T-helper 2 cell treated with Interferon-gamma antibody and Interleukin-4, amounts not matched to agents 5 μg/mL and 100 μg/mL, for 36 hours (primary cell): ENCODE measurements at regions not wholly inside any gene's neighbourhood (a gene's known extent, or its start where the extent isn't known, plus 50 kb on each side); places are given as distances from the start of the nearest gene placed in this dataset.
"Not testable (repeated sequence)": the region's sequence is repeated elsewhere in the genome, so short reads cannot be mapped to it uniquely, and the experiment has no call there.

ENCODE experiments used
- DNase-seq: peaks from one replicate; pipeline ENCODE4 v3.0.0; 2021; ENCODE audit warnings: low spot score
- H3K27ac Mint-ChIP-seq: one replicate; pipeline ENCODE4 v1.8.0; 2021; ENCODE audit warnings: mild to moderate bottlenecking, mixed read lengths
- H3K27me3 Mint-ChIP-seq: one replicate; pipeline ENCODE4 v1.8.0; 2021; ENCODE audit warnings: low read depth, mixed read lengths
- H3K36me3 Mint-ChIP-seq: one replicate; pipeline ENCODE4 v1.8.0; 2021; ENCODE audit warnings: low read depth, mixed read lengths
- H3K4me1 Mint-ChIP-seq: one replicate; pipeline ENCODE4 v1.8.0; 2021; ENCODE audit warnings: low read depth, mixed read lengths
- H3K4me3 Mint-ChIP-seq: one replicate; pipeline ENCODE4 v1.8.0; 2022; ENCODE audit warnings: mild to moderate bottlenecking, moderate library complexity, mixed read lengths
- H3K9me3 Mint-ChIP-seq: one replicate; pipeline ENCODE4 v1.8.0; 2021; ENCODE audit warnings: mixed read lengths

GRCh38 chr9:93892748-93893147, 62.4 kb downstream of the BARX1 start:
- DNase-seq: no peak
- H3K36me3 Mint-ChIP-seq: no peaks in the 10 kb centered on the region
- peaks cover 4% of the 10 kb centered on the region for H3K4me1 Mint-ChIP-seq
- H3K9me3 Mint-ChIP-seq: peaks cover 9% of the 10 kb centered on the region
- H3K27me3 Mint-ChIP-seq: no peaks in the 10 kb centered on the region
- no peak overlapping the region for H3K27ac Mint-ChIP-seq
- H3K4me3 Mint-ChIP-seq: no peak overlapping the region

DNA sequence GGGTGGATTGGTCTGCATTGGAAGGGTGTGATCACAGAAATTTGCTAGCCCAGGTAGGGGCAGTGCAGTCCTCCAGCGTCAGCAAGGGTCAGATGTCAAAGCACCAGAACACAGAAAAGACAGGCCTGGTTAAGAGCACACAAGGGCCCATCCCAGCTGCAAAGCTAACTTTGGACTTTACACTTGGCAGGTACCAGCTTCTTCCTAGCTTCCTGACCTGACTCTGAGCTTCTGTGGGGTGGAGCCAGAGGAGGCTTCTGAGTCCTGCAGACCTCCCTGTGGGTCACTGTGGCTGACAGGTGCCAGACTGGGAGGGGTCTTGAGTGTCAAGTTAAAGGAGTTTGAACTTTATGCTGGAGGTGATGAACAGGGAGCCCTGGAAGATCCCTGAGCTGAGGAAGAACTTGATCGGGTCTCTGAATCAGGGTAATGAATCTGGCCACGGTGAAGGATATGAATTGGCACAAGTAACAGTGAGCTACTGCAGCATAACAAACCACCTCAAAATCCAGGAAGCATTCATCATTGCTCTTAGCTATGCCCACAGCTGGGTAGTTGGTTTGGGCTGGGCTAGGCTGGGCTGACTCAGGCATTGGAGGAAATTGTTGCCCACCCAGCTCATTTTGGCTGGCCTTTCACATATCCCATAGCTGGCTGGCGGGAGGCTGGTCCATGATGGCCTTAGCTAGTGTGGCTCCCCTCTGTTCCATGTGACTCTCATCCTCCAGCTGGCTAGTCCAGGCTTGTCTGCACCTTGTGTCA, 63.4 kb downstream of the BARX1 start:
- H3K4me3 Mint-ChIP-seq: no peak overlapping the region
- H3K36me3 Mint-ChIP-seq: no peaks in the 10 kb centered on the region
- H3K9me3 Mint-ChIP-seq: peaks cover 9% of the 10 kb centered on the region
- no peak overlapping the region for H3K27ac Mint-ChIP-seq
- peaks cover 2% of the 10 kb centered on the region for H3K27me3 Mint-ChIP-seq
- no peaks in the 10 kb centered on the region for H3K4me1 Mint-ChIP-seq
- no peak for DNase-seq

GRCh38 chr9:93891050-93891449, 64.1 kb downstream of the BARX1 start:
- Mint-ChIP-seq H3K9me3 (peaks cover 9% of the 10 kb centered on the region), H3K4me3 (no peak overlapping the region), H3K27ac (no peak overlapping the region), H3K36me3 (no peaks in the 10 kb centered on the region), H3K27me3 (peaks cover 2% of the 10 kb centered on the region), H3K4me1 (no peaks in the 10 kb centered on the region)
- no peak for DNase-seq

- Mint-ChIP-seq H3K27me3 (peaks cover 2% of the 10 kb centered on the region), H3K36me3 (no peaks in the 10 kb centered on the region), H3K9me3 (peaks cover 9% of the 10 kb centered on the region), H3K27ac (no peak overlapping the region), H3K4me3 (no peak overlapping the region), H3K4me1 (no peaks in the 10 kb centered on the region)
- DNase-seq: no peak
Measured at GRCh38 chr9:93890436-93890935, 64.7 kb downstream of the BARX1 start.

GRCh38 chr9:93886911-93887310, 68.2 kb downstream of the BARX1 start:
- H3K36me3 Mint-ChIP-seq: no peaks in the 10 kb centered on the region
- H3K9me3 Mint-ChIP-seq: no peaks in the 10 kb centered on the region
- DNase-seq: no peak
- no peaks in the 10 kb centered on the region for H3K4me1 Mint-ChIP-seq
- H3K27me3 Mint-ChIP-seq: peaks cover 2% of the 10 kb centered on the region
- no peak overlapping the region for H3K4me3 Mint-ChIP-seq
- no peak overlapping the region for H3K27ac Mint-ChIP-seq

DNA sequence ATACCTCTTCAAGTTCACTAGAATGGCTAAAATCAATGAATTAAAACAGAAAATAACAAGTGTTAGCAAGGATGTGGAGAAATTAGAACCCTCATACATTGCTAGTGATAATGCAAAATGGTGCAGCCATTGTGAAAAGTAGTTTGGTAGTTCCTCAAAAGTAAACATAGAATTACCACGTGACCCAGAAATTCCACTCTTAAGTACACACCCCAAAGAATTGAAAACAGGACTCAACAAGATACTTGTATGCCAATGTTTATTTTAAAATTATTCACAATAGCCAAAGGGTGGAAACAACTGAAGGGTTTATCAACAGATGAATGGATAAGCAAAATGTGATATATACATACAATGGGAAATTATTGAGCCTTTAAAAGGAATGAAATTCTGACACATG, 70.3 kb downstream of the BARX1 start:
- Mint-ChIP-seq H3K4me1 (no peaks in the 10 kb centered on the region), H3K27ac (no peak overlapping the region), H3K36me3 (no peaks in the 10 kb centered on the region), H3K9me3 (no peaks in the 10 kb centered on the region), H3K27me3 (peaks cover 2% of the 10 kb centered on the region), H3K4me3 (no peak overlapping the region)
- no peak for DNase-seq

DNA sequence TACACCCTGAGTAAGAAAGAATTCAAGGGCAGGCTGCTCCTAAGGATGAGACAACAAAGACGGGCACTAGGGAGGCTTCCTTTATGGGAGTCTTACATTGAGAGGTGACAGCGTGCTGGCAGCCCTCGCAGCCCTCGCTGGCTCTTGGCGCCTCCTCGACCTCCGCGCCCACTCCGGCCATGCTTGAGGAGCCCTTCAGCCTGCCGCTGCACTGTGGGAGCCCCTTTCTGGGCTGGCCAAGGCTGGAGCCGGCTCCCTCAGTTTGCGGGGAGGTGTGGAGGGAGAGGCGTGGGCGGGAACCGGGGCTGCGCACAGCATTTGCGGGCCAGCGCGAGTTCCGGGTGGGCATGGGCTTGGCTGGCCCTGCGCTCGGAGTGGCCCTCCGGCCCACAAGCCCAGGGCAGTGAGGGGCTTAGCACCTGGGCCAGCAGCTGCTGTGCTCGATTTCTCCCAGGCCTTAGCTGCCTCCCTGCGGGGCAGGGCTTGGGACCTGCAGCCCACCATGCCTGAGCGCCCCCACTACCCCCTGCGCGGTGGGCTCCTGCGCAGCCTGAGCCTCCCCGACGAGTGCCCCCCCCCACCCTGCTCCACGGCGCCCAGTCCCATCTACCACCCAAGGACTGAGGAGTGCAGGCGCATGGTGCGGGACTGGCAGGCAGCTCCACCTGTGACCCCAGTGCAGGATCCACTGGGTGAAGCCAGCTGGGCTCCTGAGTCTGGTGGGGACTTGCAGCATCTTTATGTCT, 75.3 kb downstream of the BARX1 start:
- H3K4me1 Mint-ChIP-seq, H3K4me3 Mint-ChIP-seq, H3K36me3 Mint-ChIP-seq, DNase-seq, H3K27me3 Mint-ChIP-seq, H3K27ac Mint-ChIP-seq: not testable (repeated sequence)
- H3K9me3 Mint-ChIP-seq: peaks cover 15% of the 10 kb centered on the region

DNA sequence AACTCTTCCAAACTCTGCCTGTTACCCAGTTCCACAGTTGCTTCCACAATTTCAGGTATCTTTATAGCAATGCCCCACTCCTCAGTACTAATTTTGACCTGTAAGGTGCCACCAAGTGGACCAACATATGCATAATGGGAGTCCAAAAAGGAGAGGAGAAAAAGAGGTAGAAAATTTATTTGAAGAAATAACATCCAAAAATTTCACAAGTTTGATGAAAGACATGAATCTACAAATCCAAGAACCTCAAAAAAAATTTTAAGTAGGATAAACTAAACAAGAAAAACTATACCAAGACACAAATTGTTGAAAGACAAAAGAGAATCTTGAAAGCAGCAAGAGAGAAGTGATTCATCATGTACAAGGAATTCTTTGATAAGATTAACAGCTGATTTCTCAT, 79.8 kb downstream of the BARX1 start:
- DNase-seq: no peak
- no peak overlapping the region for H3K27ac Mint-ChIP-seq
- peaks cover 3% of the 10 kb centered on the region for H3K36me3 Mint-ChIP-seq
- peaks cover 26% of the 10 kb centered on the region for H3K9me3 Mint-ChIP-seq
- H3K4me3 Mint-ChIP-seq: no peak overlapping the region
- no peaks in the 10 kb centered on the region for H3K27me3 Mint-ChIP-seq
- H3K4me1 Mint-ChIP-seq: no peaks in the 10 kb centered on the region

- H3K27ac Mint-ChIP-seq: no peak overlapping the region
- H3K9me3 Mint-ChIP-seq: peaks cover 26% of the 10 kb centered on the region
- peaks cover 3% of the 10 kb centered on the region for H3K36me3 Mint-ChIP-seq
- H3K27me3 Mint-ChIP-seq: no peaks in the 10 kb centered on the region
- no peak overlapping the region for H3K4me3 Mint-ChIP-seq
- H3K4me1 Mint-ChIP-seq: no peaks in the 10 kb centered on the region
- DNase-seq: no peak
Measured at GRCh38 chr9:93874242-93874641, 80.9 kb downstream of the BARX1 start.

- peaks cover 21% of the 10 kb centered on the region for H3K9me3 Mint-ChIP-seq
- H3K36me3 Mint-ChIP-seq: peaks cover 3% of the 10 kb centered on the region
- H3K4me3 Mint-ChIP-seq: no peak overlapping the region
Measured at GRCh38 chr9:93871286-93871685, 83.9 kb downstream of the BARX1 start.

GRCh38 chr9:93869863-93870262, 85.3 kb downstream of the BARX1 start:
- Mint-ChIP-seq H3K27ac (no peak overlapping the region), H3K4me3 (no peak overlapping the region), H3K36me3 (peaks cover 2% of the 10 kb centered on the region), H3K4me1 (no peaks in the 10 kb centered on the region), H3K27me3 (no peaks in the 10 kb centered on the region), H3K9me3 (peaks cover 11% of the 10 kb centered on the region)
- DNase-seq: no peak

More at GRCh38 chr9:93871286-93871685, 83.9 kb downstream of the BARX1 start:
- Mint-ChIP-seq H3K27ac (no peak overlapping the region), H3K4me1 (no peaks in the 10 kb centered on the region), H3K27me3 (no peaks in the 10 kb centered on the region)
- no peak for DNase-seq

- no peak for DNase-seq
- Mint-ChIP-seq H3K36me3 (no peaks in the 10 kb centered on the region), H3K9me3 (peaks cover 6% of the 10 kb centered on the region), H3K4me3 (no peak overlapping the region), H3K4me1 (no peaks in the 10 kb centered on the region), H3K27me3 (no peaks in the 10 kb centered on the region), H3K27ac (no peak overlapping the region)
Measured at GRCh38 chr9:93869088-93869487, 86.1 kb downstream of the BARX1 start.

GRCh38 chr9:93865716-93866115, 89.4 kb downstream of the BARX1 start:
- no peaks in the 10 kb centered on the region for H3K9me3 Mint-ChIP-seq
- H3K4me3 Mint-ChIP-seq: no peak overlapping the region
- no peak for DNase-seq
- H3K27ac Mint-ChIP-seq: no peak overlapping the region
- no peaks in the 10 kb centered on the region for H3K4me1 Mint-ChIP-seq
- H3K27me3 Mint-ChIP-seq: peaks cover under 1% of the 10 kb centered on the region
- no peaks in the 10 kb centered on the region for H3K36me3 Mint-ChIP-seq

GRCh38 chr9:93865245-93865644, 89.9 kb downstream of the BARX1 start:
- H3K27me3 Mint-ChIP-seq: peaks cover 5% of the 10 kb centered on the region
- H3K9me3 Mint-ChIP-seq: no peaks in the 10 kb centered on the region
- no peaks in the 10 kb centered on the region for H3K36me3 Mint-ChIP-seq
- no peak overlapping the region for H3K27ac Mint-ChIP-seq
- H3K4me3 Mint-ChIP-seq: no peak overlapping the region
- no peak for DNase-seq
- H3K4me1 Mint-ChIP-seq: no peaks in the 10 kb centered on the region
